Osteoblast (primary cell): ENCODE measurements at regions not wholly inside any gene's neighbourhood (a gene's known extent, or its start where the extent isn't known, plus 50 kb on each side); places are given as distances from the start of the nearest gene placed in this dataset.
A peak's percentile ranks its signal among the peaks of the same experiment; 100 is the strongest.

Experiments
- DNase-seq: peaks from one replicate; pipeline ENCODE4 v3.0.0; 2011; ENCODE audit warnings: low spot score, mixed read lengths; ENCODE audit not compliant: insufficient read length; ENCODE audit errors: missing footprints
- H2AFZ ChIP-seq: 2 replicates; pipeline ENCODE4 v1.6.0; 2011; ENCODE audit warnings: mild to moderate bottlenecking, low read length
- H3K27ac ChIP-seq: 2 replicates; pipeline ENCODE4 v1.5.1; 2011; ENCODE audit warnings: mild to moderate bottlenecking, low read depth, low read length, moderate library complexity
- H3K27me3 ChIP-seq: 2 replicates; pipeline ENCODE4 v1.6.0; 2012; ENCODE audit warnings: mild to moderate bottlenecking, control low read depth, inconsistent platforms, low read length, moderate library complexity; ENCODE audit not compliant: insufficient read depth
- H3K36me3 ChIP-seq: 2 replicates; pipeline ENCODE4 v1.5.1; 2011; ENCODE audit warnings: mild to moderate bottlenecking, low read length, control low read depth, moderate library complexity; ENCODE audit not compliant: insufficient read depth
- H3K4me1 ChIP-seq: 2 replicates; pipeline ENCODE4 v1.5.1; 2011; ENCODE audit warnings: mild to moderate bottlenecking, low read length, control low read depth, moderate library complexity; ENCODE audit not compliant: insufficient read depth
- H3K4me2 ChIP-seq: 2 replicates; pipeline ENCODE4 v1.6.0; 2011; ENCODE audit warnings: mild to moderate bottlenecking, low read length; ENCODE audit not compliant: insufficient read depth
- H3K4me3 ChIP-seq: fragments of 200-600 bp; sonication (generic); 3 replicates; pipeline ENCODE4 v1.5.1; 2012; ENCODE audit warnings: mild to moderate bottlenecking, low read length, inconsistent platforms; ENCODE audit not compliant: insufficient read depth
- H3K79me2 ChIP-seq: 2 replicates; pipeline ENCODE4 v1.6.0; 2012; ENCODE audit warnings: mild to moderate bottlenecking, low read length, control low read depth, inconsistent platforms; ENCODE audit not compliant: insufficient read depth
- H3K9me3 ChIP-seq: 2 replicates; pipeline ENCODE4 v1.5.1; 2011; ENCODE audit warnings: low read depth, low read length, control low read depth
- H4K20me1 ChIP-seq: 2 replicates; pipeline ENCODE4 v1.6.0; 2012; ENCODE audit warnings: mild to moderate bottlenecking, low read length, control low read depth; ENCODE audit not compliant: insufficient read depth
- TF ChIP-seq, protein P1 (sequence below): IDR thresholded peaks from 2 replicates; pipeline ENCODE4 v1.5.1; 2011; ENCODE audit warnings: mild to moderate bottlenecking, low read depth, low read length, moderate library complexity; ENCODE audit errors: extremely low read depth

GRCh38 chr15:100780208-100780800 is 99.3 kb upstream of the ALDH1A3 start:
- H3K9me3 ChIP-seq = no peaks in the 10 kb centered on the region
- H2AFZ ChIP-seq = no peak overlapping the region
- no peak overlapping the region for H3K4me3 ChIP-seq
- H3K4me2 ChIP-seq = no peak overlapping the region
- H4K20me1 ChIP-seq = no peaks in the 10 kb centered on the region
- no peaks in the 10 kb centered on the region for H3K27me3 ChIP-seq
- no peaks in the 10 kb centered on the region for H3K36me3 ChIP-seq
- no peak overlapping the region for H3K27ac ChIP-seq
- TF ChIP-seq, protein P1, sequence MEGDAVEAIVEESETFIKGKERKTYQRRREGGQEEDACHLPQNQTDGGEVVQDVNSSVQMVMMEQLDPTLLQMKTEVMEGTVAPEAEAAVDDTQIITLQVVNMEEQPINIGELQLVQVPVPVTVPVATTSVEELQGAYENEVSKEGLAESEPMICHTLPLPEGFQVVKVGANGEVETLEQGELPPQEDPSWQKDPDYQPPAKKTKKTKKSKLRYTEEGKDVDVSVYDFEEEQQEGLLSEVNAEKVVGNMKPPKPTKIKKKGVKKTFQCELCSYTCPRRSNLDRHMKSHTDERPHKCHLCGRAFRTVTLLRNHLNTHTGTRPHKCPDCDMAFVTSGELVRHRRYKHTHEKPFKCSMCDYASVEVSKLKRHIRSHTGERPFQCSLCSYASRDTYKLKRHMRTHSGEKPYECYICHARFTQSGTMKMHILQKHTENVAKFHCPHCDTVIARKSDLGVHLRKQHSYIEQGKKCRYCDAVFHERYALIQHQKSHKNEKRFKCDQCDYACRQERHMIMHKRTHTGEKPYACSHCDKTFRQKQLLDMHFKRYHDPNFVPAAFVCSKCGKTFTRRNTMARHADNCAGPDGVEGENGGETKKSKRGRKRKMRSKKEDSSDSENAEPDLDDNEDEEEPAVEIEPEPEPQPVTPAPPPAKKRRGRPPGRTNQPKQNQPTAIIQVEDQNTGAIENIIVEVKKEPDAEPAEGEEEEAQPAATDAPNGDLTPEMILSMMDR = no peak
- DNase-seq = peak; percentile 26
- no peaks in the 10 kb centered on the region for H3K79me2 ChIP-seq
- H3K4me1 ChIP-seq = peaks cover 6% of the 10 kb centered on the region

GRCh38 chr15:100781061-100781960 is 98.3 kb upstream of the ALDH1A3 start:
- Histone ChIP-seq H3K9me3 (no peaks in the 10 kb centered on the region), H3K4me1 (peaks cover 6% of the 10 kb centered on the region), H3K4me2 (no peak overlapping the region), H3K27me3 (no peaks in the 10 kb centered on the region), H4K20me1 (no peaks in the 10 kb centered on the region), H3K79me2 (no peaks in the 10 kb centered on the region), H3K36me3 (no peaks in the 10 kb centered on the region), H3K27ac (no peak overlapping the region), H3K4me3 (no peak overlapping the region), H2AFZ (peak overlapping the region; percentile 25)
- DNase-seq = peak; percentile 76
- TF ChIP-seq, protein P1 = no peak

DNA sequence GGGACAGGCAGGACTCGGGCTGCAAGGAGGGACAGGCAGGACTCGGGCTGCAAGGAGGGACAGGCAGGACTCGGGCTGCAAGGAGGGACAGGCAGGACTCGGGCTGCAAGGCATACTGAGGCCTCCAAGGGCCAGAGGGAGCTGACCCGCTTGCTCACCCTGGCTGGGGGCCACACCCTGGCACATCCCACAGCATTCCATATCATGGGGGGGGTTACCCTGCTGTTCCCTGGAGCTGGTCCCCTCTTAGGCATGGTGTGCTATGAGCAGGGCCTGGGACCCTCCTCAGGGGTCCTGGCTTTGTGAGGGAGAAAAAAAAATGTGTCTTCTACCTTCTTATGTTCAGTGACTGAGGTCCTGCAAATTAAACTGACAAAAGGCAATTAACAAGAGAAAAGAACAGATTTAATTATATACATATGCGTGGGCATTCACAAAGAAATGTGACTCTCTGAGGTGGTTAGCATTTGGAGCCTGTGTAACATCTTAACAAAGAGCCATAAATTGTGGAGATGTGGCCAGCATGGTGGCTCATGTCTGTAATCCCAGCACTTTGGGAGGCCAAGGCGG is 97.6 kb upstream of the ALDH1A3 start:
- H3K4me1 ChIP-seq = peaks cover 6% of the 10 kb centered on the region
- H3K4me3 ChIP-seq = no peak overlapping the region
- H3K79me2 ChIP-seq = no peaks in the 10 kb centered on the region
- no peaks in the 10 kb centered on the region for H4K20me1 ChIP-seq
- no peaks in the 10 kb centered on the region for H3K27me3 ChIP-seq
- TF ChIP-seq, protein P1 = no peak
- H3K4me2 ChIP-seq = no peak overlapping the region
- H3K36me3 ChIP-seq = no peaks in the 10 kb centered on the region
- H3K27ac ChIP-seq = no peak overlapping the region
- peak; percentile 22 for DNase-seq
- no peak overlapping the region for H2AFZ ChIP-seq
- H3K9me3 ChIP-seq = no peaks in the 10 kb centered on the region

- Histone ChIP-seq H3K9me3 (no peaks in the 10 kb centered on the region), H3K27ac (no peak overlapping the region), H3K27me3 (no peaks in the 10 kb centered on the region), H3K4me3 (no peak overlapping the region), H3K79me2 (no peaks in the 10 kb centered on the region), H2AFZ (no peak overlapping the region), H4K20me1 (no peaks in the 10 kb centered on the region), H3K4me2 (no peak overlapping the region), H3K36me3 (no peaks in the 10 kb centered on the region), H3K4me1 (peaks cover 6% of the 10 kb centered on the region)
- DNase-seq = peak; percentile 64
- TF ChIP-seq, protein P1 = no peak
Observed at GRCh38 chr15:100783291-100783690, 96.3 kb upstream of the ALDH1A3 start.
